Lower leg skin (tissue), 3 donors: ENCODE measurements at regions not wholly inside any gene's neighbourhood (a gene's known extent, or its start where the extent isn't known, plus 50 kb on each side); places are given as distances from the start of the nearest gene placed in this dataset.

ENCODE experiments used
- CTCF ChIP-seq, 3 donors: fragments of 450-650 bp; IDR thresholded peaks; one replicate each; pipeline ENCODE4 v1.5.1; 2016; ENCODE audit warnings: antibody characterized with exemption in 3 of 3, mild to moderate bottlenecking in 3 of 3, moderate library complexity in 2 of 3
- POLR2A ChIP-seq, 2 donors: fragments of 450-650 bp; IDR thresholded peaks; one replicate each; pipeline ENCODE4 v1.6.1; 2016 to 2017; ENCODE audit warnings: antibody characterized with exemption in 2 of 2, mild to moderate bottlenecking in 1 of 2, moderate library complexity in 1 of 2

- TF ChIP-seq CTCF (IDR thresholded peaks at IDR 0.05), result no peak
- no peak for TF ChIP-seq POLR2A (IDR thresholded peaks at IDR 0.05)
Measured at GRCh38 chr18:38019292-38019691, 453.7 kb upstream of the CELF4 start.
